ENCODE measurements at regions not wholly inside any gene's neighbourhood (a gene's known extent, or its start where the extent isn't known, plus 50 kb on each side); places are given as distances from the start of the nearest gene placed in this dataset.
"Not testable (repeated sequence)": the region's sequence is repeated elsewhere in the genome, so short reads cannot be mapped to it uniquely, and the experiment has no call there.

DNA sequence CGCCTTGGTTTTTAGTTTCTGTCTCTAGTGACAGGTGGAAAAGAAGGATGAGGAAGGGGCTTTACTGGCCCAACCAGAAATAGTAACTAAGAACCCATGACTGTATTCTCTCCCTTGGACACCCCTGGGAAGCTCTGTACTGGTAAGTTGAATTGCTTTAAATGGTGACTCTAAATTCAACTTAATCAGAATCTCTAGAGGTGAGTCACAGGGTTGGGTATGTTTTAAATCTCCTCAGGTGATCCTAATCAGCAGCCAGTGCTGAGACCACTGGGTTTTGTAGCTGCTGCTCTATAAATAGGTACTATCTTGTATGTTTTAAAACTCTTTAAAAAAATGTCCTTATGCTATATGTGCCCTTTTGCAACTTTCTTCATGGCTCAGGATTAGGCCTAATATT lies 314.0 kb upstream of the ECI2 start:
- DNase-seq, result no peak

DNA sequence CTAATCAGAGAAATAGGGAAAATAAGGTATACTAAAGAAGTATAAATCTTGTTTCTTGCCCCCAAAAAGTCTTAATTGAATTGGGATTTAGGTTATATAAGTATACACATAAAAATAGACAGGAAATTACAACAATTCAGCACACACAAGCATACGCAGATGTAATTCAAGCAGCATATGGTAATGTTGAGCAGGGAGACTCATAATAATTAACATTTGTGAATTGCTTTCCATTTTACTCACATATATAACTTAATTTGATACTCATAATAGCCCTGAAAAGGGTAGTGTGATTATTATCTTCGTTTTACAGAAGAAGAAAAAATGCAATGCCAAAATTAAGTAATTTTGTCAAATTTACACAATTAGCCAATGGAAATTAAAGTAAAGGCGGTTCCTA lies 313.5 kb upstream of the ECI2 start:
- no peak for DNase-seq

GRCh38 chr6:4447639-4448330 lies 312.4 kb upstream of the ECI2 start:
- no peak for DNase-seq

DNA sequence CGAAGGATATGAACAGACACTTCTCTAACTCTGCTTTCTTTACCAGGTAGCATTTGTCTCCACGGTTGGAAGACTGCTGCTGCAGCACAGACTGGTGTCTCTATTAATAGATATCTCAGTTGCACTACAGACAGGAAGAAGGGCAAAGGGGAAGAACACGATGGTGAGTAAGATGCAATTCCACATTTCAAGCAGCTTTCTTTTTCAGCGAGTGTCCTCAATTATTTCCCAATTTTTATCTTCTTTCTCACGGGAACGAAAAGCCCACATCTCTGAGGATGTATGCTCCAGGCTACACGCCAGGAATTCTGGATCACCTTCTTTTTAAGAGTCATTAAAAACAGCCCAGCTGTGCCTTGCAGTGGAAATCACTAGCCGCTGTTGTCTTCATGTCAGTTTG lies 311.6 kb upstream of the ECI2 start:
- DNase-seq, result no peak

DNA sequence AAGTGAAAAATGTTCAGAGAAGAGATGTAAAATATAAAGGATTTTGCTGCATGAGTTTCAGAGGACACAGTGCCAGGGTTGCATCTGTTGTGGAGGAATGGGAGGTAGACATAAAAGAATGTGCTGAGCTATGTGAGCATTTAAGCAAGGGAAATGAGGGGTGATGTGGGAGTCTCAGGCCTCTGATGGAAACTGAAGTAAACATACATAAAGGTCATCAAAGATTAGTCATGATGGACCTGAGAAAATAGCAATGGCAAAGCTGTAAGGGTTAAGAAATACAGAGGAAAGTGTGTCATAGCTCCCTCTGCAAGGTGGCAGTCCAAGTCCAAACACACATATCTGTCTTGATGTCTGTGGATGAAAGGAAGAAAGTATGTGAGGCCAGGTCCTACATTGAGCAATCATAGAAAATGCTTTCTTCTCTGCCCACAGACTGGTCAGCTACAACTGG lies 306.6 kb upstream of the ECI2 start:
- DNase-seq, result no peak

GRCh38 chr6:4439159-4439558 lies 303.8 kb upstream of the ECI2 start:
- no peak for DNase-seq

DNA sequence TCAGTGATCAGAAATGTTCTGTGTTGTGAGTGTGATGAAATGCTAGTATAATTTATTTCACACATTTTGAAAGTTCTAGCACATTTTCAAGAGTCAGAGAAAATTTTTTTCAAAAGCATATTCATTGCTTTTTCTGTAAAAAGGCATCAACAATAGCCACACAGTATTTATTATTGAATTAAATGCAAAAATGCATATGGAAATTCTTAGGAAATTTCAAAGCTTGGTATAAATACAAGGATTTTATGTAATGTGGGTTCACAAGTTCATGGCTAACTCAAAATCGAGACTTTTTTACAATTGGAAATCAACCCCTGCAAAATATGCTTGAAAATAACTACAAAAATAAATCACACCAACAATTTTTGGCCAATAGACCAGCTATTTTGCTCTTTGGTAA lies 302.0 kb upstream of the ECI2 start:
- DNase-seq, result no peak

- no peak for DNase-seq
These were observed 300.6 kb upstream of the ECI2 start for GRCh38 chr6:4435981-4436445.

GRCh38 chr6:4434655-4435054 lies 299.3 kb upstream of the ECI2 start:
- no peak for DNase-seq

DNA sequence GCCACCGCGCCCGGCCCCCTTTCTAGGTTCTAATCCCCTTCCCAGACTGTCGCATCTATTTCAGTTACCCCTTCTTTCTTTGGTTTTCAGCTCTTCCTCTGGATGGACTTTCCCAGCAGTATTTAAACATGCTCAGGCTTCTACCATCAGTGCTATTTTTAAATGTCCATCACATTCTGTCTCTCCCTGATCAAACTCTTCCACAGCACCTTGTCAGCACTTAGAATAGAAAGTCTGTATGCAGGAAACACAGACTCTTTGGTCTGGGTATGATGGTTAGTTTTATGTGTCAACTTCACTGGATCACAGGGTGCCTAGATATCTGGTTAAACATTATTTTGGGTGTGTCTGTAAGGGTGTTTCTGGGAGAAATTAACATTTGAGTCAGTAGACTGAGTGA lies 297.8 kb upstream of the ECI2 start:
- no peak for DNase-seq

DNA sequence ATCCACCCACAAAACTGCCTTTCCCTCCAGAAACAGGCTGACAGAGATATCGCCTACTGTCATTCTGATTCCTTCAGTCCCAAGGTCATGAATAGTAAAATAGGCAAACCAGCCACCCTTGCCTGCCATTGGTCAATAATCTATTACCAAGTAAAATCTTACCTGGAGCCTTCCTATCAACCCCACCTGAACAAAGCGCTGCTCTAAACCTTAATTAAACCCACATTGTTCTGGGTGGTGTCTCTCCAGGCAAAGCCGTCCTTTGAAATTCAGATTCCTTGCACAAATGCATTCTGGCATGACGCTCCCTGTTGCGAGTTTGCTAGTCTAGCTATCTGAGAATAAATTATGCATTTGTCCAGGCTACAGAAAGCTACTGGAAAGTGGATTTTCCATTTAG lies 291.6 kb upstream of the ECI2 start:
- DNase-seq, result no peak

DNA sequence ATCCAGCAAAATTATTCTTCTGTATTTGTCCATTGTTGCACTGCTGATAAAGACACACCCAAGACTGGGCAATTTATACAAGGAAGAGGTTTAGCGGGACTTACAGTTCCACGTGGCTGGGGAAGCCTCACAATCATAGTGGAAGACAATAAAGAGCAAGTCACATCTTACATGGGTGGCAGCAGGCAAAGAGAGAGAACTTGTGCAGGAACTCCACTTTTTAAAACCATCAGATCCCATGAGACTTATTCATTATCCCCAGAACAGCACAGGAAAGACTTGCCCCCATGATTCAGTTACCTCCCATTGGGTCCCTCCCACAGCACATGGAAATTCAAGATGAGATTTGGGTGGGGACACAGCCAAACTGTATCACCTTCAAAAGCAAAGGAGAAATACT lies 286.5 kb upstream of the ECI2 start:
- DNase-seq, result no peak

GRCh38 chr6:4420160-4420865 lies 284.9 kb upstream of the ECI2 start:
- no peak for DNase-seq

DNA sequence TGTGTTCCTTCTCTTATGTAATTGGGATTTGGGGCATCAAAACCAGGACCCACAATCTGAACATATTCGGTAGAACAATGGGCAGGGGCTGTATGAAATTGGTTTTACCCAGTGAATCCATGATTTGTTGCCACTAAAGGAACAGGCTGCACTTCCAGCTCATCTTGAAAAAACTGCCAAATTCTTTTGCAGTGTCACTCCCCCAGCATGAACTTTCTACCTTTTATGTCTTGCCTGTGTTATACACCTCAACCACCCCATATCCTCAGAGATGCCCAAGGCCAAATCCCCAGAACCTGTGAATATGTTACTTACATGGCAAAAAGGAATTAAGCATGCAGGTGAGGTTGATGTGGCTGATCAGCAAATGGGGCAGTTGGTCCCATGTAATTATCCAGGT lies 280.2 kb upstream of the ECI2 start:
- no peak for DNase-seq

- not testable (repeated sequence) for DNase-seq
These were observed 278.7 kb upstream of the ECI2 start for GRCh38 chr6:4414078-4414477.

- DNase-seq, result no peak
These were observed 277.7 kb upstream of the ECI2 start for GRCh38 chr6:4413073-4413472.

DNA sequence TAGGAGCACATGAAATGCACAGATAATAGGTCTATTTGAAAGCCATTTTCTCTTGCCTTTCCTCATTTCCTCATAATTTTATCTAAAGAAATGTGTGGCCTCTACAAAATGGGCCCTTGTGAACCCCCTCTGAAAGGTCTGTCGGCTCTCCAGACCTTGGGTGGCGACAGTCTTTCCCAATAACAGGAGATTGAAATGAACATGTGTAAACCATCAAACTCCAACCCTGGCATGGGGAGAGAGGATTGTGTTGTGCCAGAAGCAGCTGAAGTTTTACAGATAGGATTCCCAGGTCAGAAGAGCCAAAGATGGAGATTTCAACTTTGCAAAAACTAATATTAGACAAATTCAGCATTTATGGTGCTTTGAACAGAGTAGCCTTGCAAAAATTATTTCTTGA lies 277.1 kb upstream of the ECI2 start:
- no peak for DNase-seq

DNA sequence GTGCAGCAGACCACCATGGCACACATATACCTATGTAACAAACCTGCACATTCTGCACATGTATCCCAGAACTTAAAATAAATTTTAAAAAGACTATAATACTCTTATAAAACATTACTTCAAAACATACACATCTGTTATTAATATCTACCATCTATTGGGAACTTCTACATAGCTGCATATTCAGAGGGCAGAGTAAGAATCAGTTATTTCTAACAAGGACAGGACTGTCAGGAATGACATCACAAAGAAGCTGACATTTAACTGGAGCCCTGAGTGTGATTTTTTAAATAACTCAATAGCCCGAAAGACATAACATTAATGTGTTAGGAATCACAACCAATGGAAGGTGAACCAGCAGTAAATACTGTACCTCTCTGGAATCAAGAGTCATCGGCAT lies 276.7 kb upstream of the ECI2 start:
- DNase-seq, result no peak

DNA sequence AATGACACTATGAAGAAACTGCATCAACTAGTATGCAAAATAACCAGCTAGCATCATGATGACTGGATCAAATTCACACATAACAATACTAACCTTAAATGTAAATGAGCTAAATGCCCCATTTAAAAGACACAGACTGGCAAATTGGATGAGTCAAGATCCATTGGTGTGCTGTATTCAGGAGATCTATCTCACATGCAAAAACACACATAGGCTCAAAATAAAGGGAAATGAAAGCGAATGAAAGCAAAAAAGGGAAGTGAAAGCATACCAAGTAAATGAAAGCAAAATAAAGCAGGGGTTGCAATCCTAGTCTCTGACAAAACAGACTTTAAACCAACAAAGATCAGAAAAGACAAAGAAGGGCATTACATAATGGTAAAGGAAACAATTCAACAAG lies 272.3 kb upstream of the ECI2 start:
- DNase-seq, result not testable (repeated sequence)

DNA sequence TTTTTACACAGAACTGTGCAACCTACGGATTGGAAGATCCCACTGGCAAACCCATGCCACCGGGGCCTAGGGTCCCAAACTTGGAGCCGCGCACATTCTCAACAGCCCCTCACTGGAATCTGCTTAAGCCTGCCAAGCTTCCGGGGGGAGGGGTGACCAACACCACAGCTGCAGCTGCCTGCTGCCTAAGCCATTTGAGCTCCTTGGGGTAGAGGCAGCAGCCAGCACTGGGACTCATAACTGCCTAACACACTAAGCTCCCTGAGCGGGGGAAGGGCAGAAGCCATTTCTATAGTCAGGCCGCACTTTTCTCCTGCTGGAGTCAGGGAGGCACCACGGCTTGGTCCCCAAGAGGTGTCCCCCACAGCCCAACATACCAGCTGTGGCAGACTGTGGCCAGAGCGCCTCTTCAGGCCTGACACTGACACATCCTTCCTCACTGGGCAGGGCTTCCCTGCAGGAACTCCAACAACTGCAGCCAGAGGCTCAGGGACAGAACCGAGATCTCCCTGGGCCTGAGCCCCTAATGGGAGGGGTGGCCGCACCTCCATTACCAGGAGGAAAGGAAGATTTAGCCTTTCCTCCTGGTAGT lies 270.3 kb upstream of the ECI2 start:
- no peak for DNase-seq

DNA sequence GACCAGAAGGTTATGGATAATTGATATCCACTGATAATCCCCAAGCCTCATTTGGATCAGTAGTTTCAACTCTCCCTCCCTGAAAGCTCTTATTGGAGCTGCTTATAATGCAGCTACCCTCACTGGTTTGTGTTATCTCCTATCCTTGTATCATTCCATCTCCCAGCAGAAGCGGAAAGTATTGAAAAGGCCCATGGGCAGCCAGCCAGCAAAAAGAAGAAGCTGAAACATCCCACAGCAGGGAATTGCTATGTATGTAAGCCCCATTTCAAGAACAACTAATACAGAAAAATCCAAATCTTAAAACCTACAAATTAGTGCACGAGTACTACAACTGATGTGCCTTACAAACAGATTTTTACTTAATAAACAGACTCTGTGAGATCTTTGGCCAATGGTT lies 269.0 kb upstream of the ECI2 start:
- no peak for DNase-seq

GRCh38 chr6:4403828-4404227 lies 268.5 kb upstream of the ECI2 start:
- no peak for DNase-seq

- DNase-seq, result no peak
These were observed 267.8 kb upstream of the ECI2 start for GRCh38 chr6:4403023-4403752.
